DMS153 (cell line): ENCODE measurements at regions not wholly inside any gene's neighbourhood (a gene's known extent, or its start where the extent isn't known, plus 50 kb on each side); places are given as distances from the start of the nearest gene placed in this dataset.
"Not testable (repeated sequence)": the region's sequence is repeated elsewhere in the genome, so short reads cannot be mapped to it uniquely, and the experiment has no call there.

Experiments used
- DNase-seq: peaks from one replicate; lab custom pipeline; 2025; lab: John Stamatoyannopoulos, UW

GRCh38 chr13:110811008-110811720 lies 97.7 kb downstream of the ING1 start:
- no peak for DNase-seq

GRCh38 chr13:110811771-110812120 lies 98.2 kb downstream of the ING1 start:
- DNase-seq = no peak

- no peak for DNase-seq
Measured at GRCh38 chr13:110812121-110812868, 98.8 kb downstream of the ING1 start.

GRCh38 chr13:110812869-110813645 lies 99.6 kb downstream of the ING1 start:
- DNase-seq = no peak

DNA sequence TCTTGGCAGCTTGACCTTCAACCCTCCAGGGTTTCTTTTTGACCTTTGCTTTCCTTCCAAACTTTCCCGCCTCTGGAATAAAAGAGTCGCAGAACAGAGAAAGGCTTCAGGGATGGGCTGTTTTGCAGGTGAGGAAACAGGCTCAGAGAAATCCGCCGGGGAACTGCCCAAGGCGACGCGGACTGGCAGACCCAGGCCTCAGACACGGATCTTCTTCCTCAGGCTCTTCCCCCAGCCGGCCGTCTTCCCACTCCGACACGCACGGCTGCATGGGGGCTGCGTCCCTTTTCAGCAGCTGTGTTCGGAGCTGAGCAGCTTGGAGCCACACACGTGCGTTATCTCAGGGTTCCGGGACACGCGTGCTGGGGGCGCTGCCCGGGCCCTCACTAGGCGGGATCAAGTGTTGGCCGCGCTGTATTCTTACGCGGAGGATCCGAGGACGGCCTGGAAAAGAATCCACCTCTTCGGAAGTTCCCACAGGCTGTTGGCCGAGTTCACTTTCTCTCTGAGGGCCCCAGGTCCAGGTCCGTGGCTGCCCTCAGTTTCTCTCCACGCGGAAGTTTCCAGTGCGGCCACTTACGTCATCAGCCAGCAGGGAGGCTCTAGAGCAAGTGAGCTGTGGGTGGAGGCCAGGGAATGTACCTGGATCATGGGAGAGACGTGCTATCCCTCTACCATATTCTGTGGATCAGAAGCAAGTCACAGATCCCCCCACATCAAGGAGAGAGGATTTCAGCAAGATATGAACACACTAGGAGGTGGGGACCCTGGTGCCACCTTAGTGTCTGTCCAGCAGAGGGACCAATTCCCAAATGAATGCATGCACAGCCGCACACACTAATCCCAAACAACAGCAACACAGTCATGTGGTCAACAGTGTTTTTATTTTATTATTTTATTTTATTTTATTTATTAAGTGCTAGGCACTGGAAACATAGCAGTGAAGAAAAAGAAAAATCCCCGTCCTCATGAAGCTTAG lies 100.4 kb downstream of the ING1 start:
- DNase-seq = no peak

DNA sequence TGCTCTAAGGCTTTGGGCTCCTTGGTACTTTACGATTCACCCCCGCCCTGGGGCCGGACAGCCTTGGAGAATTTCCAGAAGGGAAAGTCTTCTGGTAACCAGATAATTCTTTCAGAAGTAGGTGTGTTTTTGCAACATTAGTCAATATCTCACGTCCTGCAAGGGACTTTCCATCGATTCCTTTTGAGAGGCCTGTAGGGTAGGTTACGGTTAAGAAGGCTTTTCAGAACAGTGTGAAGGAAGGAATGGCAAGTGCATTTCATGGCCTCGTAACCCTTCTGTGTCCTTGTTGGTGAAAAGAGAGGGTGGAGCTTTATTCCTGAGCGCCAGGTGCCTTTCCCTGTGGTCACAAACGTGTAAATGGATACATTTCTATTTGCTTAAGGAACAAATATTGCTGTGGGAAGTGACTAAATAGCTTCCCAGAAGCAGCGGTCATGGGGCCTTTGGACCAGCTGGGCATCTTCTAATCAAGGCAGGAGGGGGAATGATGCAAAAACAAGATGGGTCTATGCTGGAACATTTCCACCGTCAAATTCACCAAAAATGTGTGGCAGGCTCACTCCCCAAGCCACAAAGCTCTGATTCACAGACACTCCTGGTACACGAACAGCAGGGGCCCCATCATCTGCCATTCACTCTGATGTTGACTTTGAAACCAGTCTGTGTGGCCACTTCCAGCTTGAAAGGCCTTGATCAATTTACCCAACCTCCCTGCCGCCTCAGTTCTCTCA lies 99.2 kb downstream of the ANKRD10 start:
- DNase-seq = peak; percentile 85

- no peak for DNase-seq
Measured at GRCh38 chr13:110816500-110816899, 98.4 kb downstream of the ANKRD10 start.

DNA sequence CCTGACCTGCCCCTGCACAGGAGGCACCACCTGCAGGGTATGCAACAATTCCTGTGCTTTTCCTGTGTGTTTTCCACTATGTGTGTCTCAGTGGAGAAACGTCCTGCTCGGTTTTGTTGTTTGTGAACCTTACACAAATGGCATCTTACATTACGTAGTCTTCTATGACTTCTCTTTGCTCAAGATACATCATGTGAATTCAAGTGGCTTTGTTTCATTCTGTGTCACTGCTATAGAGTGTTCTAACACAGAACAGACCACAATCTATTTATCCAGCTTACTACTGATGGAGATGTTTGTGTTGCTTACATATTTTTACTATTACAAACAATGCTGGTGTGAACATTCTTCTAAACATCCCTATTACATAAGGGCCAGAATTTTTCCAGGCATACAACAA lies 97.7 kb downstream of the ANKRD10 start:
- no peak for DNase-seq

DNA sequence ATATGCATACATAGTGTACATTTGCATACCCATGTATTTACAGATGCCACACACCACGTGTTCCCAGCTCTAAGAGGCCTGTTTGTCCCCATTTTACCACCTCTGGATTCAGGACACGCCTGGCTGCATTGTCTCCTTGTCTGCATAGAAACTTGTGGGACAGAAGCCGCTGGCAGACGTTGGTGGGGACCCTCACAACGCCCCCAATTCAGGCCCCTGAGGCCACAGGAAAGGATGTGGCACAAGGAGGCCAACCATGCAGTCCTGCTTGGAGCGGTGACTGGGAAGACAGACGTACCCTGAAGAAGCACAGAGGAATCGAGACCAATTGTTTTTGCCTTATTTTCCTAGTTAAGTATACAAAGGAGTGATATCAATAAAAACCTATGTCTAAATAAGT lies 96.1 kb downstream of the ANKRD10 start:
- no peak for DNase-seq

DNA sequence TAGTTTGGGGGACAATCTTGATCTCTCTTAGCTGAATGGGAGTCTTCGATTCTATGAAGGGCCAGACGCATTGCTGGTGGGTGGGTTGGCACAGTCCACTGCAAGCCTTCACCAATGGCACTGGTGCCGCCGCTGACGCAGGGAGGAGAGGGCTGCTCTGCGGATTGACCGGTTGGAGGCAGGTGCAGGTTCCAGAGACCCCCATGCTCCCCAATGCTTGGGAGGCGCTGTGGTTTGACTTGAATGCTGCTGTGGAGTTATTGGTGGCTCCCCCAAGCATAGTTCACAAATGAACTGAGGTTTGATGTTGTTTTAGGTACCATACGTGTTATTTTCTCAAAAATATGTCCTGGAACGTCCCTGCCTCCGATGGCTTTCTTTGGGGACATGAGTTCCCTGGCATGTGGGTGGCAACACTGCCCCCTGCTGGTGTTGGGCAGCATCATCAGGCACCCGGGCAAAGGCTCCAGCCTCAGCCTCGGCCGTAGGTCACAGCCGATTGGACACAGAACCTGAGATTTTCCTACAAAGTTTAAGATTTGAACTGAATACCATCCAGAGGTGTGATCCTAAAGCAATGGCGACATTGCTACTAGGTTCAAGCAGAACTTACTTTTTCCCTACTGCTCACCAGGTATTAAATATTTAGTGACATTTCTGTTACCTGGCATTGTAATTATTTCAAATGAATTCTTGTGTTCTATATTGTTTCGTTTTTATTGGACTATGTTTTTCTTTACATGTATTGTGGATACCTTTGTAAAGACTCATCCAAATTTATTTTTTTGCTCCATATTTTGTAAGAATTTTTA lies 95.5 kb downstream of the ANKRD10 start:
- peak; percentile 38 for DNase-seq

GRCh38 chr13:110820322-110820721 lies 94.5 kb downstream of the ANKRD10 start:
- DNase-seq = peak; percentile 80

DNA sequence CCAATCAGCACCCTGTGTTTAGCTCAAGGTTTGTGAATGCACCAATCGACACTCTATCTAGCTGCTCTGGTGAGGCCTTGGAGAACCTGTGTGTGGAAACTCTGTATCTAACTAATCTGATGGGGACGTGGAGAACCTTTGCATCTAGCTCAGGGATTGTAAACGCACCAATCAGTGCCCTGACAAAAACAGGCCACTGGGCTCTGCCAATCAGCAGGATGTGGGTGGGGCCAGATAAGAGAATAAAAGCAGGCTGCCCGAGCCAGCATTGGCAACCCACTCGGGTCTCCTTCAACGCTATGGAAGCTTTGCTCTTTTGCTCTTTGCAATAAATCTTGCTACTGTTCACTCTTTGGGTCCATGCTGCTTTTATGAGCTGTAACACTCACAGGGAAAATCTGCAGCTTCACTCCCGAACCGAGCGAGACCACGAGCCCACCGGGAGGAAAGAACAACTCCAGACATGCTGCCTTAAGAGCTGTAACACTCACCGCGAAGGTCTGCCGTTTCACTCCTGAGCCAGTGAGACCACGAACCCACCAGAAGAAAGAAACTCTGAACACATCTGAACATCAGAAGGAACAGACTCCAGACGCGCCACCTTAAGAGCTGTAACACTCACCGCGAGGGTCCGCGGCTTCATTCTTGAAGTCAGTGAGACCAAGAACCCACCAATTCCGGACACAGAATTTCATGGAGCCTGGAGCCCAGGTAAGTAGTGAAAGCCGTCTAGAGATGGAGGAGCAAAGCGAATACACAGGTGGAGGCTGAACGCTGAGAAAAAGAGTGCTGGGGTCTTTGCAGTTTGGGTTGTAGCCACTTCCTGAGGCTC lies 92.8 kb downstream of the ANKRD10 start:
- not testable (repeated sequence) for DNase-seq

GRCh38 chr13:110822669-110822945 lies 92.3 kb downstream of the ANKRD10 start:
- no peak for DNase-seq

DNA sequence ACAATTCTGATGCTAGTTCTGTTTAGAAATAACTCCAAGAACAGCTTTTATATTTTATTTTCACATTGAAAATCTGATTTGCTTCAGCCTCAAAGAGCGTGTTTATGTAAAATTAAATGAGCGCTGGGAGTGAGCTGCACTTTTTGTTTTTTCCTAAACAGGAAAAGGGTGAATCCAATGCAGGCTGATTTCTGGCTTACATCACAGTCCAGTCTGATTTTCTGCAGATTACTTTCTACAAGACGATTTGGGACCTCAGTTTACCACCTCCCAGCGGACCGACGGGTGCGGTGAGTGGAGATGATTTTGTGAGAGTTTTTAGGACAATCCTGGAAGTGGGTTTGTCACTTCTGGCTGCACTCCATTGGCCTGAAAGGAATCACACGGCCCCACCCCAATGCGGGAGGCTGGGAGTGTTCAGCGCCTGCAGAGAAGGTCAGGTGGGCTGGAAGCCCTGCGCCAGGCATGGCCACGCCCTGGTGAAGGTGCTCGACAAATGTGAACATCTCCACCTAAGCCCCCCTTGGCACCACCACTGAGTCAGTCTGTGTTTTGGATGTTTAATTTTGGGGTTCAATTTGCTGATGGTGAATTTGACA lies 90.1 kb downstream of the ANKRD10 start:
- DNase-seq = no peak

- DNase-seq = no peak
Measured at GRCh38 chr13:110825516-110825915, 89.4 kb downstream of the ANKRD10 start.

DNA sequence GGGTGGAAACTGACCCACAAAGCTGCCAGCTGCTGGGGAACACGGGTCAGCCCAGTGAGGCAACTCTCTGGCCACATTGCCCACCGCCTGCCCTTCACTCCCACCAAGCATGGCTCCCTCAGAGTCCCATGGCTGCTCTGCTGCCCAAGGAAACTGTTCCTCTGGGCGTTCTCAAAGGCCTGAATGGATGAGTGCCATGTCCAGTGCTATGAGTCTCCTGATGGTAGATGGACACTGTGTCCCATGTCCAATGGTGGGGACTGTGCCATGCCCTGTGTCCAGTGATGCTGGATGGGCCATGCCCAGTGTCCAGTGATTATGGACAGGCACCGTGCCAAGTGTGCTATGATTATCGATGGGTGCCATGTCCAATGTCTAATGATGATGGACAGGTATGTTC lies 88.8 kb downstream of the ANKRD10 start:
- no peak for DNase-seq

DNA sequence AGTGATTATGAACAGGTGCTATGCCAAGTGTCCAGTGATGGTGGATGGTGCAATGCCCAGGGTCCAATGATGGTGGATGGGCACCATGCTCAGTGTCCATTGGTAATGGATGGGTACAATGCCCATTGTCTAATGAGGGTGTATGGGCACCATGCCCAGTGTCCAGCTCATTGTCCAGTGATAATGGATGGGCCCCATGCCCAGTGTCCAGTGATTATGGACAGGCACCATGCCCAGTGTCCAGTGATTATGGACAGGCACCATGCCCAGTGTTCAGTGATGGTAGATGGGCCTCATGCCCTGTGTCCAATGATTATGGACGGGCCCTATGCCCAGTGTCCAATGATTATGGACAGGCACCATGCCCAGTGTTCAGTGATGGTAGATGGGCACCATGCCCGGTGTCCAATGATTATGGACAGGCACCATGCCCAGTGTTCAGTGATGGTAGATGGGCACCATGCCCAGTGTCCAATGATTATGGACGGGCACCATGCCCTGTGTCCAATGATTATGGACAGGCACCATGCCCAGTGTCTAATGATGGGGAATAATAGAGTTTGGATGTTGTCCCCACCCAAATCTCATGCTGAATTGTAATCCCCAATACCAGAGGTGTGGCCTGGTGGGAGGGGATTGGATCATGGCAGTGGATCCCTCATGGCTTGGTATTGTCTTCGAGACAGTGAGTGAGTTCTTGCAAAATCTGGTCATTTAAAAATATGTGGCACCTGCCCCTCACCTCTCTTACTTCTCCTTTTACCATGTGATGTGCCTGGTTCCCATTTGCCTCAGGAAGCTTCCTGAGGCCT lies 87.8 kb downstream of the ANKRD10 start:
- DNase-seq = no peak
